KMS-11 (cell line): ENCODE measurements at regions not wholly inside any gene's neighbourhood (a gene's known extent, or its start where the extent isn't known, plus 50 kb on each side); places are given as distances from the start of the nearest gene placed in this dataset.
A peak's percentile ranks its signal among the peaks of the same experiment; 100 is the strongest.

Experiments used
- H2AFZ ChIP-seq: fragments of 200-600 bp; sonication (generic); 2 replicates; pipeline ENCODE4 v1.6.1; 2016; ENCODE audit warnings: antibody characterized with exemption, mixed run types, low read depth
- H3K27ac ChIP-seq: fragments of 200-600 bp; sonication (generic); 2 replicates; pipeline ENCODE4 v1.6.1; 2016; ENCODE audit warnings: mild to moderate bottlenecking, mixed run types
- H3K27me3 ChIP-seq: fragments of 200-600 bp; sonication (generic); 2 replicates; pipeline ENCODE4 v1.6.1; 2017; ENCODE audit warnings: mild to moderate bottlenecking, low read depth, mixed run types, moderate library complexity; ENCODE audit not compliant: insufficient read depth
- H3K36me3 ChIP-seq: fragments of 200-600 bp; sonication (generic); 2 replicates; pipeline ENCODE4 v1.6.1; 2017; ENCODE audit warnings: mild to moderate bottlenecking, mixed run types; ENCODE audit not compliant: insufficient read depth
- H3K4me1 ChIP-seq: fragments of 200-600 bp; sonication (generic); 2 replicates; pipeline ENCODE4 v1.6.1; 2016; ENCODE audit warnings: mild to moderate bottlenecking, low read depth, mixed run types; ENCODE audit not compliant: poor library complexity, severe bottlenecking
- H3K4me2 ChIP-seq: fragments of 200-600 bp; sonication (generic); 2 replicates; pipeline ENCODE4 v1.7.0; 2016; ENCODE audit warnings: mild to moderate bottlenecking, mixed run types
- H3K4me3 ChIP-seq: fragments of 200-600 bp; sonication (generic); IDR thresholded peaks from 2 replicates; pipeline ENCODE4 v1.6.1; 2017; ENCODE audit warnings: low read depth, low read length, mixed read lengths; ENCODE audit not compliant: insufficient read depth
- H3K79me2 ChIP-seq: fragments of 200-600 bp; sonication (generic); 2 replicates; pipeline ENCODE4 v1.6.1; 2016; ENCODE audit warnings: low read depth, mixed run types; ENCODE audit not compliant: insufficient read depth
- H3K9ac ChIP-seq: fragments of 200-600 bp; sonication (generic); 2 replicates; pipeline ENCODE4 v1.6.1; 2016; ENCODE audit warnings: mild to moderate bottlenecking, mixed run types
- H4K20me1 ChIP-seq: fragments of 200-600 bp; sonication (generic); 2 replicates; pipeline ENCODE4 v1.6.1; 2016; ENCODE audit warnings: mild to moderate bottlenecking, mixed run types; ENCODE audit not compliant: insufficient read depth
- CTCF ChIP-seq: fragments of 200-600 bp; sonication (generic); conservative IDR thresholded peaks from 2 replicates; pipeline ENCODE4 v1.6.1; 2017; ENCODE audit warnings: low read depth, mild to moderate bottlenecking, antibody characterized with exemption, low read length, moderate library complexity, mixed read lengths

DNA sequence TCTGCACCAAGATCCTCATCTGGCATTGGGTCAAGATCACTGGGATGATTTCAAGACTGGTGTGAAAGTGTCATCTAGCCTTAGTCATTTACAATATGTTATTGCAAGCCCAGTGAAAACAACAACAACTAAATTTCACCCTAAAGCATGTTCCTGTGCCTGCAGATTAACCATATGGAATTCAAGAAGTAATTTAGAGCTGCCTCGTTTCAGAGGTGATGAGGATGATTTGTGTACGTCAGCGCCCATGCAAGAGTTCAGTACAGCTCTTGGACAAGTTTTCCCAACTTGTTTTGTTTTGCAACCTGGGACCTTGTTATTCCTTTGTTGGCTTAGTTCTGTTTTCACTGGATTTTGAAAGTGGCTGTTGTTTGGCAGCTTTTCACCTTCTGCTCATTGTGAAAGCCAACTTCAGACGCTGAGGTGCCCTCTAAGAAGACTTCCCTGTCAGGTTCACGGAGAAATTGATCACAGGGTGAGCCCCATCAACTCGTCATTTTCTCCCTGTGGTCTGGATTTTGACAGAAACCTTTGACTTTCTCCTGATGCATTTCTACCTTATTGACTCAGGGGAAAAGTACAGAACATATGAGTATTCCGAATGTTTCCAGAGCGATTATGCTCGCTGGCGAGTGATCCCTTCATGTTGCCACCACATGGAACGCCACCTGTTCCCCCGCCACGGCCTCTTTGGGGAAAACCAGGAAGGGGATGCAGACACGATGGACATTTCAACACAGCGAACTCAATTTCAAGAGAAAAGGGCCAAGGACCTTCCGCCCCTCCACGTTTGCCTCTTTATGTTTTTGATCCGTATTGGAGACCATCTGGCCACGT lies 85.6 kb downstream of the FOXL1 start:
- H3K36me3 ChIP-seq = no peaks in the 10 kb centered on the region
- H4K20me1 ChIP-seq = no peaks in the 10 kb centered on the region
- H3K4me2 ChIP-seq = no peak overlapping the region
- peaks cover 14% of the 10 kb centered on the region for H3K4me1 ChIP-seq
- H2AFZ ChIP-seq = no peak overlapping the region
- TF ChIP-seq CTCF = no peak
- no peaks in the 10 kb centered on the region for H3K79me2 ChIP-seq
- H3K9ac ChIP-seq = no peak overlapping the region
- H3K4me3 ChIP-seq = no peak overlapping the region
- H3K27ac ChIP-seq = no peak overlapping the region
- H3K27me3 ChIP-seq = peaks cover 5% of the 10 kb centered on the region; the same call in 1 of the 2 replicates

GRCh38 chr16:86664522-86665318 lies 86.4 kb downstream of the FOXL1 start:
- H3K27ac ChIP-seq = no peak overlapping the region
- H4K20me1 ChIP-seq = no peaks in the 10 kb centered on the region
- TF ChIP-seq CTCF = no peak
- H3K9ac ChIP-seq = no peak overlapping the region
- H3K4me3 ChIP-seq = no peak overlapping the region
- H3K36me3 ChIP-seq = no peaks in the 10 kb centered on the region
- H3K79me2 ChIP-seq = no peaks in the 10 kb centered on the region
- peaks cover 7% of the 10 kb centered on the region; the same call in 1 of the 2 replicates for H3K27me3 ChIP-seq
- peaks cover 14% of the 10 kb centered on the region for H3K4me1 ChIP-seq
- no peak overlapping the region for H2AFZ ChIP-seq
- H3K4me2 ChIP-seq = 0 out of 2 replicates have a peak overlapping the region, but pooled peaks have one; percentile 13

DNA sequence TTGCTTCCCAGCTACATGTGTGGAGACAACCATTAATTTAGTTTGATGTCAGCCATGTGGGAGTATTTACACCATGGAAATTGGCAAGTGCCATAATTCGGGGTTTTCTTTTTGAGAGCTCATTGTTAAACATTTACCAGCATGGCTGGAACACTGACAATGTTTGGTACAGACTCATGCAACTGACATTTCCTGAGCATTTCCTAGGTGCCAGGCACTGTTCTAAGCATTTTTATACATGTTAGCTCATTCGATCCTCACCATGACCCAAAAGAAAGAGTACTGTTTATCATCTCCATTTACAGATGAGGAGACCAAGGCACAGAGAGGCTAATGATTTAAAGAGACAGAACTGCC lies 86.9 kb downstream of the FOXL1 start:
- Histone ChIP-seq H3K4me1 (peaks cover 14% of the 10 kb centered on the region), H3K4me3 (no peak overlapping the region), H2AFZ (no peak overlapping the region), H3K27ac (no peak overlapping the region), H3K4me2 (0 out of 2 replicates have a peak overlapping the region, but pooled peaks have one; percentile 13), H3K27me3 (peaks cover 7% of the 10 kb centered on the region; the same call in 1 of the 2 replicates), H3K9ac (no peak overlapping the region), H3K36me3 (no peaks in the 10 kb centered on the region), H4K20me1 (no peaks in the 10 kb centered on the region), H3K79me2 (no peaks in the 10 kb centered on the region)
- no peak for TF ChIP-seq CTCF

- H3K79me2 ChIP-seq = no peaks in the 10 kb centered on the region
- peaks cover 7% of the 10 kb centered on the region; the same call in 1 of the 2 replicates for H3K27me3 ChIP-seq
- H3K4me1 ChIP-seq = peaks cover 14% of the 10 kb centered on the region
- no peak overlapping the region for H3K4me2 ChIP-seq
- TF ChIP-seq CTCF = no peak
- H2AFZ ChIP-seq = no peak overlapping the region
- H3K27ac ChIP-seq = no peak overlapping the region
- H3K9ac ChIP-seq = no peak overlapping the region
- H3K4me3 ChIP-seq = no peak overlapping the region
- no peaks in the 10 kb centered on the region for H3K36me3 ChIP-seq
- H4K20me1 ChIP-seq = no peaks in the 10 kb centered on the region
Observed at GRCh38 chr16:86665929-86666328, 87.6 kb downstream of the FOXL1 start.
